ENCODE measurements at regions not wholly inside any gene's neighbourhood (a gene's known extent, or its start where the extent isn't known, plus 50 kb on each side); places are given as distances from the start of the nearest gene placed in this dataset.

DNA sequence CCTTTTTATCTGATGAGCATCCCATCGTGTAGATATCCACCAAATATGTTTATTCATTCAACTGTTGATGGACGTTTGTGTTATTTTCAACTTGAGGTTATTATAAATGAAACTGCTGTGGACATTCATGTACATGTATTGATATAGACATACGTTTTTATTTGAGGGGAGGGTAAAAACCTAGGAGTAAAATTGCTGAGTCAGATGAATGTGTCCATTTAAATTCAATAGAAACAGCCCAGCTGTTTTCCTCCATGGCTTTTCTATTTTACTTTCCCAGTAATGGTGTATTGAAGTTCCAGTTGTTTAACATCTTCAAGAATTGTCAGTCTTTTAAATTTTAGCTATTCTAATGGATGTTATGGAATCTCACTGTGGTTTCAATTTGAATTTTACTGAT lies 348.7 kb upstream of the GALNTL6 start:
- Histone ChIP-seq H3K27me3 (replicated peaks in 1 of 4; ENCODE audit: control insufficient read depth in 3 of 4, extremely low read depth in 1 of 4, insufficient read depth in 3 of 4, low read length in 3 of 4) (no peaks in the 10 kb centered on the region), H2BK120ac (replicated peaks; ENCODE audit: low read depth, low read length) (no peak overlapping the region), H3K18ac (ENCODE audit: extremely low read depth, low read length) (no peak overlapping the region), H4K91ac (replicated peaks; ENCODE audit: insufficient read length, low read length) (no peak overlapping the region), H3K23ac (ENCODE audit: insufficient read length) (no peak overlapping the region), H4K20me1 (replicated peaks in 1 of 2; ENCODE audit: control insufficient read depth in 1 of 2, insufficient read depth in 2 of 2, low read length in 2 of 2) (no peaks in the 10 kb centered on the region), H3K4ac (replicated peaks; ENCODE audit: insufficient read length, low read depth, low read length) (no peak overlapping the region), H3K79me2 (ENCODE audit: control insufficient read depth in 1 of 2, insufficient read depth in 2 of 2, low read length in 2 of 2) (no peaks in the 10 kb centered on the region), H3K27ac (ENCODE audit: low read depth, low read length) (no peak overlapping the region), H2BK20ac (ENCODE audit: low read length) (no peak overlapping the region), H4K8ac (ENCODE audit: extremely low read depth, insufficient read depth, low read length) (no peak overlapping the region), H3K23me2 (ENCODE audit: low read depth, low read length) (no peaks in the 10 kb centered on the region), H3K4me2 (ENCODE audit: insufficient read depth in 1 of 2, low read depth in 2 of 2, low read length in 2 of 2) (no peak overlapping the region), H3K36me3 (ENCODE audit: control insufficient read depth in 2 of 4, insufficient read depth in 4 of 4, low read length in 3 of 4) (no peaks in the 10 kb centered on the region), H3K4me3 (ENCODE audit: extremely low read depth in 1 of 4, insufficient read depth in 2 of 4, low read depth in 3 of 4, low read length in 4 of 4) (no peak overlapping the region), H2AFZ (ENCODE audit: low read length) (no peak overlapping the region), H3K14ac (ENCODE audit: insufficient read length) (no peak overlapping the region), H2BK15ac (ENCODE audit: low read length) (no peak overlapping the region), H2BK5ac (ENCODE audit: low read depth, low read length) (no peak overlapping the region), H3K4me1 (replicated peaks in 1 of 4; ENCODE audit: control insufficient read depth in 3 of 4, insufficient read depth in 4 of 4, low read length in 3 of 4) (no peaks in the 10 kb centered on the region), H3K9ac (replicated peaks in 1 of 4; ENCODE audit: extremely low read depth in 1 of 4, low read depth in 3 of 4, low read length in 3 of 4) (no peak overlapping the region), H4K5ac (ENCODE audit: insufficient read length, low read depth, low read length) (no peak overlapping the region), H2AK5ac (ENCODE audit: low read depth, low read length) (no peak overlapping the region), H3K79me1 (ENCODE audit: low read depth, low read length) (no peaks in the 10 kb centered on the region), H3K9me3 (ENCODE audit: insufficient read depth in 2 of 2, low read depth in 1 of 2, low read length in 1 of 2) (no peaks in the 10 kb centered on the region), H3K56ac (replicated peaks; ENCODE audit: insufficient read length, low read depth, low read length) (no peak overlapping the region), H2BK12ac (ENCODE audit: low read depth, low read length) (no peak overlapping the region)
- POLR2A ChIA-PET (ENCODE audit: partially characterized antibody) = no interaction called here
- 87% methylated on average over 3 of the region's 3 CpGs; no CpG with 5 or more reads in 1 of the 2 experiments for WGBS, 2 experiments (ENCODE audit: extremely low coverage in 1 of 2, insufficient coverage in 1 of 2, insufficient read length in 1 of 2, insufficient replicate concordance in 2 of 2, low coverage in 1 of 2, low lambda C conversion rate in 2 of 2, missing lambda C conversion rate in 1 of 2)
- TF ChIP-seq MAFK (IDR thresholded peaks at IDR 0.05; ENCODE audit: low read depth, low read length) (peak; percentile 79; the same call in 1 of the 2 replicates), SIX5 (IDR thresholded peaks at IDR 0.05; ENCODE audit: low read depth, low read length) (no peak), GTF2F1 (IDR thresholded peaks at IDR 0.05; ENCODE audit: borderline replicate concordance, low read depth, low read length) (no peak), SIN3A (conservative IDR thresholded peaks at IDR 0.05 in 1 of 2, IDR thresholded peaks at IDR 0.05 in 1 of 2; ENCODE audit: low read depth in 1 of 2, low read length in 2 of 2) (no peak), CREB1 (IDR thresholded peaks at IDR 0.05) (no peak)
- DNase-seq (ENCODE audit: low read depth in 1 of 2, low spot score in 2 of 2) (no peak), FAIRE-seq (no peak)
- CTCF ChIA-PET (ENCODE audit: partially characterized antibody) = no interaction called here
